GM19351 (cell line): ENCODE measurements at regions not wholly inside any gene's neighbourhood (a gene's known extent, or its start where the extent isn't known, plus 50 kb on each side); places are given as distances from the start of the nearest gene placed in this dataset.

Source experiments
- ATAC-seq: cut with Tn5 transposase; IDR thresholded peaks from one replicate; pipeline ENCODE4 v1.9.1; 2021; ENCODE audit warnings: mild to moderate bottlenecking, moderate library complexity; ENCODE audit not compliant: unreplicated experiment

- no peak for ATAC-seq
Measured at GRCh38 chr3:144358191-144358590, 386.6 kb downstream of the DIPK2A start.

DNA sequence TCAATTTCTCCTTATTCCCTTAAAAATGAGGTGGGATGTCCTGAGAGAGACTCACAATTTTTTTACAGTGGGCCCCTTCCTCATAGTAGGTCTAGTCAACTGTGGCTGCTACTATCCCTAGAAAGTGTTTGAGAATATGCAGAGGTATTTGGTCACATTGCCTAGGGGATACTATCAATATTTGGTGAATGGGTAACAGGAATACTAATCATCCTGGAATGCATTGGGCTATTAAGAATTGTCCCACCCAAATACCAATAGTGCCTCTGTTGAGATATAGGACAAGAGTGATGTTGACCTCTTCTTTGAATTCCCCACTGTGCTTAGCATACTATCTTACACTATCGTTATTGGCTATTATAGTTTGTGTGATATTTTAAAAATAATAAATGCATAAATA lies 389.4 kb downstream of the DIPK2A start:
- no peak for ATAC-seq

- no peak for ATAC-seq
Measured at GRCh38 chr3:144362126-144362525, 390.5 kb downstream of the DIPK2A start.

- no peak for ATAC-seq
Measured at GRCh38 chr3:144363856-144364255, 392.2 kb downstream of the DIPK2A start.

DNA sequence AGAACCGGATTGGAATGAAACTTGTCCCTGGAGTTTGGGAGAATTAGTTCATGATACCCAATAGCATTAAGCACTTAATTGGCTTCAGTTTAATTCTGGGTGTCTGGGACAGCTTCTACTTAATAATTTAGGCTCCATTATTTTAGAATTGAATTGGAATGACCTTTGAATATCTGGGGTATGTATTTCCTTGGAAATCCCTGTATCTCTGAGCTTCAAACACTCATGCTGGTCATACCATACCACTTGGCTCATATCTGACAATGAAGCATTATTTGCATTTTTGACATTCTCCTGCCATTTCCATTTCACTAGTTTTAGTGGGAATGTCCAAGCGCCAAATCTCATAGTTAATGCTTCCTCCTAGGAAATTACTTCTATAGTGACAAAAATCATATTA lies 393.1 kb downstream of the DIPK2A start:
- no peak for ATAC-seq

DNA sequence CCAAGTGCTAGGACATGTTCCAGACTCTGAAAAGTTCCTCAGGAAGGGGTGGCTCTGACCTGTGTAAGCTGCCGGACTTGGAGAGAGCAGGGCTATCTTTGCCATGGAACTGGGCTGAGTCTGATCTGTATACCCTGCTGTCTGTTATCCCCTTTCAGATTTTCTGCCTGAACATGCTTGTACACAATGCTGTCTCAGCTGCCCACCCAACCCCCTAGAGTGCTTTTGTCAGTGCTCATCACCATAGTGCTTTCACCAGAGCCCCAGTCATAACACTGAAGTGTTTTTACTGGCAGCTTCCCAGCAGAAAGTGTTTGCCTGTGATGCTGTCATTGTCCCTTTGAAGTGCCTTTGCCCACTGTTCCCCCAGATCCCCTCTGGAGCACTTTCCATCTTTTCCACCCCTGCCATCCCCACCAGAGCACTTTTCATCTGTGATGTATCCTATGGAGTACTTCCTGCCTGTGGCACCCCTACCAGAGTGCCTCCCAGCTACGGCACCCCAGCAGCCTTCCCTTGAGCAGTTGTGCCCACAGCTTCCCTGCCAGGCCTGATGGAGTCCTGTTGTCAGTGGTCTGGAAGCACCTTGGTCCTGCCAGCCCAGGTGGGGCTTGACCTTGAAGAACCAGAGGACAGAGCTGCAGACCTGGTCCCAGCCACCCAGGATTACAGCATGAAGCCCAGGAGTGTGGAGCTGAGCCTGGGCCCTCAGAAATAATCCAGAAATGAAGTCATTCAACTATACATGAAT lies 397.7 kb downstream of the DIPK2A start:
- ATAC-seq, result no peak

GRCh38 chr3:144375088-144375487 lies 403.5 kb downstream of the DIPK2A start:
- ATAC-seq, result no peak

DNA sequence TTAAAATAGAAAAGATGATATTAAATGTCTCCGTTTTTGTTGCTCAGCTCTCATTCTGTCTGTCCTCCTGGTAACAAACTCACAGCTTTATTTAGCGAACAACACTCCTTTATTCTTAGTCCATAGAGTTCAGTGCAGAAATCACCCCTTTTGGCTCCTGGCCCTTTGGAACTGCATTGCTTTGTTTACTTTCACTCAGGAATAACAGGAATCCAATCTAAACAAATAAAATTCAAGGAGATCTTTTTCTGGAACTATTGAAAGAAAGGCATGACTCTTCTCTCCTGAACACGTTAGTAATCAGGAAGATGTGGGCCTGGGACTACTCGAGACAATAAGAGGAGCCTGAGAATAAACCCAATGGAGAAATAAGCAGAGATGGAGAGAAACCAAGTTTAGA lies 409.2 kb downstream of the DIPK2A start:
- no peak for ATAC-seq

- no peak for ATAC-seq
Measured at GRCh38 chr3:144381607-144382006, 410.0 kb downstream of the DIPK2A start.

- no peak for ATAC-seq
Measured at GRCh38 chr3:144384241-144384979, 412.8 kb downstream of the DIPK2A start.

- no peak for ATAC-seq
Measured at GRCh38 chr3:144390786-144391185, 419.2 kb downstream of the DIPK2A start.

DNA sequence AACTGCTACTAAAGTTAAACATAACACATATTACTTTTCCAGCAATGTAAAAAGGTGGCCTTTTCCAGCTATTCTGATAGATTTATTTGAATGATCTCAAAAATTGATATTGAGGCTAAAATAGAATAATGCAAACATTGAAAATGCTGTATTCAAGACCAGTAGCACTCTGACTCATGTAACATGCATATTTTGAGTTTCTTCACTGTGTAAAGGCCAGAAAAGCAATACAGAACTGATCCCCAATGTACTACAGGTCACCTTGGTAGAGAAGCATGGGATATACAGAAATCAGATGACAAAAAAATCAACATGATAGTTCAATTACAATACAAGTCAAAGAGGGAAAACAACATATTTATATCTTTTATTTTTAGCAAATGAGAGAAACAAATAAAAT lies 419.6 kb downstream of the DIPK2A start:
- ATAC-seq, result no peak

- no peak for ATAC-seq
Measured at GRCh38 chr3:144394032-144394431, 422.4 kb downstream of the DIPK2A start.

DNA sequence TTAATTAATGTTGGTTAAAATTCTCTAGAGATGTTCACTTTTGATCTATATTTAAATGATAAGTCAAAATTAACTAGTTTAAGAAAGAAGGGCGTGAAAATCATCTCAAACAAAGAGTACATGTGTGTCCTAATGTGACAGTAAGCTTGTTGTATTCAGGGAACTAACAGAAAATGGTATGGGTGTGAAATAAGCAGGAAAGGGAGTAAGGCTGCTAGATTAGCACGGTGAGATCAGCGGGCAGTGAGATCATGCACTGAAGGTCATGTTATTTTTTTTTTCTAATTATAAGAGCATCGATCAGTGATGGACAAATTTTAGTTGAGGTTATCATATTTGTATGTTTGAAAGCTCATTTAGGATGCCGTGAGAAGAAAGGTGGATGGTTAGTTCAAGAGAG lies 430.8 kb downstream of the DIPK2A start:
- no peak for ATAC-seq

DNA sequence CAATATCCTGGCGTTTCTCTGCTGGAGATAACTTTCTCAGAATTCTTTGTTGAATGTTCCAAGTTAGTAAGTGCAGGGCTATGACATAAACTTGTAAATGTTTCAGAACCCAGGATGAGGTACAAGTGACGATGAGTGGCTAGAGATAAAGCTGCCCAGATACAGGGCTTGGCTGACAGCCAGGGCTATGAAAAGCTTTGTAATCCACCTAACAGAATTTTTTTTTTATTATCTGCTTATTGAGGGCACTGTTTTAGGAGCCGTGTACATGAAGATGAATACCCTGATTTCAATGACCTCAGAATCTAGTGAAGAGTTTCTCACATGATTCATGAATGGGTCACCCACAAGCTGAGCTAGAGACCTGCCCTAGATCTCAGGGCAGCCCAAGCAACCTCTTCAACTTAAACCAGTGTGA lies 431.4 kb downstream of the DIPK2A start:
- no peak for ATAC-seq

DNA sequence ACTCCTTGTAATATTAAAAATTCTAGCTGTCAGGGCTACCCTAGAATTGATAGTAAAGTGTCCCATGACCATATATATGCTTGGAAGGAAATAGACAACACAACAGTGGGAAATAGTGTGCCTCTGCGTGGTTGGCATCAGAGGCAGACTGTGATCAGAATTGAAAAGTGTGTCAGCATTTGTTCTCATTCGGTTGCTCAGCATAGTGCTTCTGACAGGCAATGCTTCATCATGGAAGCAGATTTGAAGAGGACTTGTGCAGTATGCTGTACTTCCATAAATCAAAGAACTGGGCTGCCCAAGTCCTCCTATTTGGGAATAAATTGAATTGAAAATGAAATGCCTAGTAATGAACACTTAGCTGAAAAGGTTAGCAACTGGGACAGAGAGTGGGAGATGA lies 435.7 kb downstream of the DIPK2A start:
- no peak for ATAC-seq

DNA sequence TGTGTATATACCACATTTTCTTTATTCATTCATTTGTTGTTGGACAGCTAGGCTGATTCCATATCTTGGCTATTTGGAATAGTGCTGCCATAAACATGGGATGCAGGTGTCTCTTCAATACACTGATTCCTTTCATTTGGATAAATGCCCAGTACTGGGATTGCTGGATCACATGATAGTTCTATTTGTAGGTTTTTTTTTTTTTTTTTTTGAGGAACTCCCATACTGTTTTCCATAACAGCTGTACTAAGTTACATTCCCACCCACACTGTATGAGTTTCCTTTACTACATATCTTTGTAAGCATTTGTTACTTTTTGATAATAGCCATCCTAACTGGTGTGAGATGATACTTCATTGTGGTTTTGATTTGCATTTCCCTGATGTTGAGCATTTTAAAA lies 437.7 kb downstream of the DIPK2A start:
- no peak for ATAC-seq

DNA sequence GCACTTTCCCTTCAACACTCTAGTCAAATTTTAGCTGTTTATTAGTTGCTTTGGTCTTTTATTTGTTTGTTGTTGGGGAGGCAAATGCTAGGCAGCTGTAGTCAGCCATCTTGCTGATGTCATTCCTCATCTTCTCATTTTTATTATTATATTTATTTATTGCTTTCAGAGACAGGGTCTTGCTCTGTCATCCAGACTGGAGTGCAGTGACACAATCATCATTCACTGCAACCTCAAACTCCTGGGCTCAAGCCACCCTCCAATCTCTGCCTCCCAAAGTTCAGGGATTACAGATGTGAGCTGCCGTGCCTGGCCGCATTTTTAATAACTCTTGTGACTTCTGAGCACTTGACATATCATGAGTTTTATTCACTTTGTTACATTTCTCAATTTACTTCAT lies 441.4 kb downstream of the DIPK2A start:
- no peak for ATAC-seq

DNA sequence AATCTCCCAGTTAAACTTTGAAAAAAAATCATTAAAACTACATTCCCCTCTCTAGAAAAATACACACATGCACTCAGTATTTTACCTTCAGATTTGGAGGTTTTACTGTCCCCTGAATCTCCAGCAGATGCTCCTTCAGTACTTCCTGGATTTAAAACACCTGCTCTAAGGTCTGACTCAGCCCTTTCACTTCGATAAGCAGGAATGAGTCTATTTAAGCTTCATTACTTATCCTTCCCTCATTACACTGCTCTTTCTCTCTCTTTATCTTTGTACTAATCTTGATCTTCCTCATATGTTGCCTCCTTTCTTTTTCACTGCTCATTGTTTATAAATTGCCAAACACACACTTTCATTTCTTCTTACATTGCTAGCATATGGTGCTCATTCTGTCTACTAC lies 443.9 kb downstream of the DIPK2A start:
- peak; percentile 57 for ATAC-seq

- no peak for ATAC-seq
Measured at GRCh38 chr3:144424606-144425005, 453.0 kb downstream of the DIPK2A start.

DNA sequence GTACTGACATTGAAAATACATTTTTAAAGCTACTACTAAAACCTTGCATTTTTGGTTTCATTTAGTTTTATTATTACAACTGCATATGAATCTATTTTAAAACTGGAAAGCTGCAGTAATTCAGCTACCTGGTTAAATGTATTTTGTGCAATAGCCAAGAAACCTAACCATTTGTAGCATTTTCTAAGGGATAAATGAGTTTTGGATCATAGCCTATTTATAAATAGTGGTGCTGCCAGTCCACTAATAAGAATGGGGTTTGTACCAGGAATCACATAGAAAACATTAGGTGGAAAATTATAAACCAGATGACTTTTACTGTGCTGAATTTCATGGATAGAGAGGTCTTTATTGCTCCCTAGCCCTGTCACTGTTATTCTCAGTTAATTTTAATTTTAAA lies 454.7 kb downstream of the DIPK2A start:
- ATAC-seq, result no peak

DNA sequence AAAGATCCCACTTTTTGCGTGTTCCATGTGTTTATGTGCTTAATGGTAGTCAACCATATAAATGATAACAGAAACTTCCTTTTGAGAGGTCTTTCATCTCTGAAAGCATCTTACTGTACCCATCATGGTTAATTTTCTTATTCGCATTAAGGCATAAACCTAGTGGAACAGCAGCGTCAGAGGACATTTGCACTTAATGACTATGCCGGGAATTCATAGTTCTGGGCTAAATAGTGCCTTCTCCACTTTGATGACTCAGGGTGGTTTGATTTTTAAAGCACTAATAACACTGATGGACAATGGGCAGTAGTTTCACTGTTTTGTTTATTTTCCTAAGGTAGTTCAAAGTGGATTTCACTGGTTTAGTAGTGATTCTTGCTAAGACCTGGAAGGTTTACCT lies 455.3 kb downstream of the DIPK2A start:
- ATAC-seq, result no peak

- peak; percentile 74 for ATAC-seq
Measured at GRCh38 chr3:144429719-144430121, 458.1 kb downstream of the DIPK2A start.
